Neural cell (in vitro differentiated cells): ENCODE measurements at regions not wholly inside any gene's neighbourhood (a gene's known extent, or its start where the extent isn't known, plus 50 kb on each side); places are given as distances from the start of the nearest gene placed in this dataset.

Experiments used
- H2AFZ ChIP-seq: fragments of 200-600, 300-800 bp; sonication (generic), shearing (Covaris generic); 2 replicates; pipeline ENCODE4 v1.6.0; 2014; ENCODE audit warnings: low read depth, mild to moderate bottlenecking, antibody characterized with exemption, low read length, moderate library complexity
- H3F3A ChIP-seq: fragments of 200-600 bp; shearing (Covaris generic); 2 replicates; pipeline ENCODE4 v1.6.1; 2016; ENCODE audit warnings: mild to moderate bottlenecking, moderate library complexity, mixed read lengths, antibody characterized with exemption, low read length; ENCODE audit not compliant: insufficient read depth, poor library complexity, severe bottlenecking
- H3K27ac ChIP-seq: fragments of 200-600, 300-800 bp; sonication (generic), shearing (Covaris generic); 2 replicates; pipeline ENCODE4 v1.5.1; 2014; ENCODE audit warnings: mild to moderate bottlenecking, low read length, moderate library complexity
- H3K27me3 ChIP-seq: fragments of 300-800, 200-600 bp; sonication (generic), shearing (Covaris generic); 2 replicates; pipeline ENCODE4 v1.6.0; 2014; ENCODE audit warnings: mild to moderate bottlenecking, low read depth, low read length, moderate library complexity; ENCODE audit not compliant: insufficient read depth
- H3K36me3 ChIP-seq: fragments of 300-800, 200-600 bp; sonication (generic), shearing (Covaris generic); 2 replicates; pipeline ENCODE4 v1.5.1; 2014; ENCODE audit warnings: mild to moderate bottlenecking, antibody characterized with exemption, low read length, moderate library complexity; ENCODE audit not compliant: insufficient read depth
- H3K4me2 ChIP-seq: fragments of 300-800, 200-600 bp; sonication (generic), shearing (Covaris generic); 2 replicates; pipeline ENCODE4 v1.6.0; 2014; ENCODE audit warnings: mild to moderate bottlenecking, low read length
- H3K4me3 ChIP-seq: fragments of 300-800, 200-600 bp; sonication (generic), shearing (Covaris generic); 2 replicates; pipeline ENCODE4 v1.5.1; 2014; ENCODE audit warnings: mild to moderate bottlenecking, low read length, moderate library complexity
- H3K79me2 ChIP-seq: fragments of 200-600 bp; shearing (Covaris generic); replicated peaks from 2 replicates; pipeline ENCODE4 v1.6.0; 2014; ENCODE audit warnings: mild to moderate bottlenecking, low read length, moderate library complexity; ENCODE audit not compliant: insufficient read depth
- H3K9ac ChIP-seq: fragments of 300-800, 200-600 bp; sonication (generic), shearing (Covaris generic); 2 replicates; pipeline ENCODE4 v1.6.1; 2016; ENCODE audit warnings: mild to moderate bottlenecking, low read length, mixed read lengths
- H3K9me2 ChIP-seq: fragments of 200-600 bp; shearing (Covaris generic); 2 replicates; pipeline ENCODE4 v1.6.1; 2016; ENCODE audit warnings: mild to moderate bottlenecking, low read length, mixed read lengths; ENCODE audit not compliant: insufficient read depth
- H3K9me3 ChIP-seq: fragments of 200-600, 300-800 bp; sonication (generic), shearing (Covaris generic); 2 replicates; pipeline ENCODE4 v1.6.1; 2016; ENCODE audit warnings: mild to moderate bottlenecking, mixed run types, low read length, moderate library complexity, mixed read lengths
- H4K20me1 ChIP-seq: fragments of 200-600 bp; shearing (Covaris generic); 2 replicates; pipeline ENCODE4 v1.6.1; 2016; ENCODE audit warnings: mild to moderate bottlenecking, mixed run types; ENCODE audit not compliant: insufficient read depth
- EP300 ChIP-seq: fragments of 450-650 bp; conservative IDR thresholded peaks from 2 replicates; pipeline ENCODE4 v1.6.1; 2014; ENCODE audit warnings: antibody characterized with exemption, mild to moderate bottlenecking, moderate library complexity; ENCODE audit not compliant: poor library complexity, severe bottlenecking
- EZH2 ChIP-seq: fragments of 200-600, 300-800 bp; shearing (Covaris generic), sonication (generic); IDR thresholded peaks from 2 replicates; pipeline ENCODE4 v1.6.1; 2014; ENCODE audit warnings: antibody characterized with exemption, low read length, borderline replicate concordance, mild to moderate bottlenecking; ENCODE audit not compliant: insufficient read depth, poor library complexity, severe bottlenecking
- MXI1 ChIP-seq: fragments of 450-650 bp; conservative IDR thresholded peaks from 2 replicates; pipeline ENCODE4 v1.6.1; 2014; ENCODE audit warnings: antibody characterized with exemption, mild to moderate bottlenecking; ENCODE audit not compliant: poor library complexity, severe bottlenecking
- POLR2AphosphoS5 ChIP-seq: IDR thresholded peaks from 2 replicates; pipeline ENCODE4 v1.6.1; 2012
- RAD21 ChIP-seq: fragments of 450-650 bp; conservative IDR thresholded peaks from 2 replicates; pipeline ENCODE4 v1.6.1; 2014; ENCODE audit warnings: antibody characterized with exemption, mild to moderate bottlenecking, moderate library complexity
- REST ChIP-seq: IDR thresholded peaks from 2 replicates; pipeline ENCODE4 v1.6.1; 2012; ENCODE audit warnings: borderline replicate concordance
- SMC3 ChIP-seq: fragments of 450-650 bp; conservative IDR thresholded peaks from 2 replicates; pipeline ENCODE4 v1.6.1; 2014; ENCODE audit warnings: antibody characterized with exemption, mild to moderate bottlenecking, moderate library complexity; ENCODE audit not compliant: poor library complexity
- TAF1 ChIP-seq: IDR thresholded peaks from 2 replicates; pipeline ENCODE4 v1.6.1; 2012; ENCODE audit warnings: low read depth
- TF ChIP-seq, protein P1 (sequence below): fragments of 450-650 bp; IDR thresholded peaks from 2 replicates; pipeline ENCODE4 v1.5.1; 2014; ENCODE audit warnings: antibody characterized with exemption, mild to moderate bottlenecking, moderate library complexity; ENCODE audit not compliant: poor library complexity, severe bottlenecking

DNA sequence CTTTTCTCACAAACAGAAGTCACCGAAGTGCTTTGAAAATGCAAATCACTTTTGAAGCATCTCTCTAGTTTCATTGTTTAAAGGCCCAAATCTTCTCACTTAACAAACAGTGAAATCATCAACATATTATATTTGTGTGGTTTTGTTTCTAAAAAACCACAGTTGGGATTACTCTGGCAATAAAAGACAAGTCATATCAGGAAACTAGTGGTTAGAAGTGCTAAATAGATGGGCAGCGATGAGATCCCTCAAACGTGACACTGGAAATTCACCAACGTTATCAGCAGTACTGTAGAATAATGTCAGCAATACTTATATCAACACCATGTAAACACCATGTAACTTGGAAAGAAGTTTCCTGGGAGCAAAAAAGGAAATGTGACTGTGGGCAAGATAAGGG, 893.5 kb downstream of the SUCLG1 start:
- TF ChIP-seq REST (no peak), EP300 (no peak), TAF1 (no peak), RAD21 (no peak)
- Histone ChIP-seq H3K9ac (no peak overlapping the region), H3K9me2 (no peaks in the 10 kb centered on the region), H3K36me3 (no peaks in the 10 kb centered on the region), H3K27me3 (no peaks in the 10 kb centered on the region), H3K4me2 (no peak overlapping the region), H2AFZ (no peak overlapping the region), H3K79me2 (no peaks in the 10 kb centered on the region), H4K20me1 (no peaks in the 10 kb centered on the region), H3K27ac (no peak overlapping the region), H3K4me3 (no peak overlapping the region), H3F3A (no peaks in the 10 kb centered on the region), H3K9me3 (no peaks in the 10 kb centered on the region)

DNA sequence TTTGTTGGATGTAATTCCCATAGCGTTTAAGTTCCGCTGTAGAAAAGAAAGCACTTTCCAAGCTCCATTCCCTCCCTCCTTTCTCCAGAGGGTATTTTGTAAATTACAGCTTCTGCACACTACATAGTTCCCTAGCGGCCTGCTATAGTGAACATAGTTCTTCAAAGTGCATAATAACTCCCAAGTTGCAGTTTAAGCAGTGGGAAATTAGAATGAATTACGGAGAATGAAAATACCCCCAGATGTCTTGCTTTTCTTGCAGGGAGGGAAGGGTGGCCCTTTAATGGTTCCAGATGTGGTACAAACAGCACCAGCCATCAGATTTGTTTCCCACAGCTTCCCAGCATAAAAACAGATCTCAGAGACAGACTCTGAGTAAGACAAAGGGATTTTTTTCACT, 893.9 kb downstream of the SUCLG1 start:
- Histone ChIP-seq H3K4me2 (no peak overlapping the region), H3K4me3 (no peak overlapping the region), H3F3A (no peaks in the 10 kb centered on the region), H3K79me2 (no peaks in the 10 kb centered on the region), H4K20me1 (no peaks in the 10 kb centered on the region), H3K9ac (no peak overlapping the region), H2AFZ (no peak overlapping the region), H3K36me3 (no peaks in the 10 kb centered on the region), H3K27me3 (no peaks in the 10 kb centered on the region), H3K27ac (no peak overlapping the region), H3K9me2 (no peaks in the 10 kb centered on the region), H3K9me3 (no peaks in the 10 kb centered on the region)
- TF ChIP-seq MXI1 (no peak), TAF1 (no peak), POLR2AphosphoS5 (peak; percentile 25), SMC3 (no peak), EZH2 (no peak), REST (no peak)
- TF ChIP-seq, protein P1, sequence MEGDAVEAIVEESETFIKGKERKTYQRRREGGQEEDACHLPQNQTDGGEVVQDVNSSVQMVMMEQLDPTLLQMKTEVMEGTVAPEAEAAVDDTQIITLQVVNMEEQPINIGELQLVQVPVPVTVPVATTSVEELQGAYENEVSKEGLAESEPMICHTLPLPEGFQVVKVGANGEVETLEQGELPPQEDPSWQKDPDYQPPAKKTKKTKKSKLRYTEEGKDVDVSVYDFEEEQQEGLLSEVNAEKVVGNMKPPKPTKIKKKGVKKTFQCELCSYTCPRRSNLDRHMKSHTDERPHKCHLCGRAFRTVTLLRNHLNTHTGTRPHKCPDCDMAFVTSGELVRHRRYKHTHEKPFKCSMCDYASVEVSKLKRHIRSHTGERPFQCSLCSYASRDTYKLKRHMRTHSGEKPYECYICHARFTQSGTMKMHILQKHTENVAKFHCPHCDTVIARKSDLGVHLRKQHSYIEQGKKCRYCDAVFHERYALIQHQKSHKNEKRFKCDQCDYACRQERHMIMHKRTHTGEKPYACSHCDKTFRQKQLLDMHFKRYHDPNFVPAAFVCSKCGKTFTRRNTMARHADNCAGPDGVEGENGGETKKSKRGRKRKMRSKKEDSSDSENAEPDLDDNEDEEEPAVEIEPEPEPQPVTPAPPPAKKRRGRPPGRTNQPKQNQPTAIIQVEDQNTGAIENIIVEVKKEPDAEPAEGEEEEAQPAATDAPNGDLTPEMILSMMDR = no peak
